ENCODE measurements at regions not wholly inside any gene's neighbourhood (a gene's known extent, or its start where the extent isn't known, plus 50 kb on each side); places are given as distances from the start of the nearest gene placed in this dataset.
"Not testable (repeated sequence)": the region's sequence is repeated elsewhere in the genome, so short reads cannot be mapped to it uniquely, and the experiment has no call there.

- not testable (repeated sequence) for TF ChIP-seq CTCF (conservative IDR thresholded peaks at IDR 0.05; ENCODE audit: low read depth, low read length); NFE2L2 (IDR thresholded peaks at IDR 0.05; ENCODE audit: low read depth, low read length); BHLHE40 (IDR thresholded peaks at IDR 0.05; ENCODE audit: low read depth, low read length); SMC3 (IDR thresholded peaks at IDR 0.05; ENCODE audit: low read depth, low read length)
Observed at GRCh38 chr12:83556040-83556439, 869.3 kb downstream of the TMTC2 start.

Data from IMR-90 (cell line).